NCI-H2107 treated with DMSO at 0.1 percent for 48 hours (cell line): ENCODE measurements at regions not wholly inside any gene's neighbourhood (a gene's known extent, or its start where the extent isn't known, plus 50 kb on each side); places are given as distances from the start of the nearest gene placed in this dataset.

ENCODE experiments used
- DNase-seq: peaks from one replicate; lab custom pipeline; 2025; ENCODE audit not compliant: unreplicated experiment; lab: John Stamatoyannopoulos, UW

- no peak for DNase-seq
Measured at GRCh38 chr15:39167164-39168058, 413.5 kb upstream of the THBS1 start.

- peak; percentile 76 for DNase-seq
Measured at GRCh38 chr15:39171944-39172368, 408.9 kb upstream of the THBS1 start.

GRCh38 chr15:39172380-39173281, 408.2 kb upstream of the THBS1 start:
- DNase-seq, result peak; percentile 0

GRCh38 chr15:39173426-39173825, 407.5 kb upstream of the THBS1 start:
- DNase-seq, result no peak

- DNase-seq, result no peak
Measured at GRCh38 chr15:39174332-39174731, 406.5 kb upstream of the THBS1 start.

- DNase-seq, result no peak
Measured at GRCh38 chr15:39176030-39176429, 404.8 kb upstream of the THBS1 start.

- DNase-seq, result no peak
Measured at GRCh38 chr15:39177561-39177960, 403.3 kb upstream of the THBS1 start.

- DNase-seq, result no peak
Measured at GRCh38 chr15:39180030-39180429, 400.8 kb upstream of the THBS1 start.

GRCh38 chr15:39180483-39180933, 400.4 kb upstream of the THBS1 start:
- no peak for DNase-seq

- DNase-seq, result no peak
Measured at GRCh38 chr15:39181056-39181747, 399.7 kb upstream of the THBS1 start.

- no peak for DNase-seq
Measured at GRCh38 chr15:39181940-39182339, 398.9 kb upstream of the THBS1 start.

- DNase-seq, result no peak
Measured at GRCh38 chr15:39183164-39183881, 397.6 kb upstream of the THBS1 start.

- DNase-seq, result no peak
Measured at GRCh38 chr15:39184701-39185390, 396.0 kb upstream of the THBS1 start.

- DNase-seq, result no peak
Measured at GRCh38 chr15:39188314-39188713, 392.6 kb upstream of the THBS1 start.

GRCh38 chr15:39188930-39189329, 391.9 kb upstream of the THBS1 start:
- no peak for DNase-seq

- no peak for DNase-seq
Measured at GRCh38 chr15:39191871-39192291, 389.0 kb upstream of the THBS1 start.

GRCh38 chr15:39192351-39192750, 388.5 kb upstream of the THBS1 start:
- no peak for DNase-seq

GRCh38 chr15:39192979-39193560, 387.8 kb upstream of the THBS1 start:
- no peak for DNase-seq

- no peak for DNase-seq
Measured at GRCh38 chr15:39193611-39194010, 387.3 kb upstream of the THBS1 start.
